HG03378 (cell line): ENCODE measurements at regions not wholly inside any gene's neighbourhood (a gene's known extent, or its start where the extent isn't known, plus 50 kb on each side); places are given as distances from the start of the nearest gene placed in this dataset.
"Not testable (repeated sequence)": the region's sequence is repeated elsewhere in the genome, so short reads cannot be mapped to it uniquely, and the experiment has no call there.

ENCODE experiments used
- ATAC-seq: cut with Tn5 transposase; IDR thresholded peaks from one replicate; pipeline ENCODE4 v1.9.1; 2021; ENCODE audit warnings: mild to moderate bottlenecking, moderate library complexity; ENCODE audit not compliant: unreplicated experiment

- not testable (repeated sequence) for ATAC-seq
Observed at GRCh38 chr5:34261020-34261419, 218.0 kb upstream of the C1QTNF3 start.

DNA sequence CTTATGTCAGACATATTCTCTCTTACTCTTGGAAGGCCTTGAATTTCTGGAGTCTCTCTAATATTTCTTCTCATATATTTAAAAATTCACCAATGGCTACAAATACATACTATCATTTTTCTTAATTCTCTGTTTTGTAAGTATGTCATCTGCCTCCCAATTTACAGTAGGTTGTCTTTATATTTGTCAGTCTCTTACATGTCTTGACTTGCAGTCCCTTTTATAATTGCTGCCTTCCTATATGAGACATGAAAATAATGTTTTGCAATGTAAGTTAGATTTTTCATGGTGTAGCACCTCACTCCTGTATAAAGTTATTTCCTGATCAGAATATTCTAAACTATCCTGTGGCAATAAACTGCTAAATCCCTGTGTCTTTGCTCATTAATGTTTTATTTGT, 223.1 kb upstream of the C1QTNF3 start:
- ATAC-seq = not testable (repeated sequence)

DNA sequence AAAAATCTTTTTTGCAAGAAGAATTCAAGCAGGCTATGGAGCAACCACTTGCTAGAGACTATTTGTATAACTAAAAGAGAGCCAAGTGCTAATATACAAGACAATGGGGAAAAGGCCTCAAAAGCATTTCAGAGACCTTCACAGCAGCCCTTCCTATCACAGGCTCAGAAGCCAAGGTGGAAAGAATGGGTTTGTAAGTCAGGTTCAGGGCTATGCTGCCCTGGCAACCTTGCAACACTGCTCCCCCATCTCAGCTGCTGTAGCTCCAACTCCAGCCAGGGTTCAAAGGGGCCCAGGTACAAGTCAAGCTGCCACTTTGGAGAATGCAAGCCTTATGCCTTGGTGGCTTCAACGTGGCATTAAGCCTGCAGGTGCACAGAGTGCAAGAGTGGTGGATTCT, 253.7 kb upstream of the C1QTNF3 start:
- ATAC-seq = not testable (repeated sequence)

- not testable (repeated sequence) for ATAC-seq
Observed at GRCh38 chr5:34329201-34329600, 286.2 kb upstream of the C1QTNF3 start.

DNA sequence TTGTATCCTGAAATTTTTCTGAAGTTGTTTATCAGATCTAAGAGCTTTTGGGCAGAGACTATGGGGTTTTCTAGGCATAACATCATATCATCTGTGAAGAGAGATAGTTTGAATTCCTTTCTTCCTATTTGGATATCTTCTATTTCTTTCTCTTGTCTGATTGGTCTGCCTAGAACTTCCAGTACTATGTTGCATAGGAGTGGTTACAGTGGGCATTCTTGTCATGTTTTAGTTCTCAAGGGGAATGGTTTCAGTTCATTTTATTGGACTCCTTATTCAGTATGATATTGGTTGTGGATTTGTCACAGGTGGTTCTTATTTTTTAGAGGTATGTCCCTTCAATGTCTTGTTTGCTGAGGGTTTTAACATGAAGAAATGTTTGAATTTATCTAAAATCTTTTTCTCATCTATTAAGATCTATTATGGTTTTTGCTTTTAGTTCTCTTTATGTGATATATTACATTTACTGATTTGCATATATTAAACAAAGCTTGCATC, 286.6 kb upstream of the C1QTNF3 start:
- ATAC-seq = not testable (repeated sequence)

DNA sequence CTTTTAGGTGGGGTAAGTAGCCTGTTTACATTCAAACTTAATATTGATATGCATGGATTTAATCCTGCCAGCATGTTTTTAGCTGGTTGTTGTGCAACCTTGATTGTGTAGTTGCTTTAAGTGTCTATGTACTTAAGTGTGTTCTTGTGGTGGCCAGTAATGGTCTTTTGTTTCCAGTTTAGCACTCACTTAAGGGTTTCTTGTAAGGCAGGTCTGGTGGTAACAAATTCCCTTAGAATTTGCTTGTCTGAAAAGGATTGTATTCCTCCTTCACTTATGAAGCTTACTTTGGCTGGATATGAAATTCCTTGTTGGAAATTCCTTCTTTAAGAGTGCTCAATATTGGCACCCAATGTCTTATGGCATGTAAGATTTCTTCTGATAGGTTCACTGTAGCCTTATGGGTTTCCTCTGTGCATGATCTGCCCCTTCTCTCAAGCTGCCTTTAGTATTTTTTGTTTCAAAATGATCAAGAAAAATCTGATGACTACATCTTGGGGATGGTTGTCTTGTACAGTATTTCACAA, 289.0 kb upstream of the C1QTNF3 start:
- ATAC-seq = not testable (repeated sequence)

- ATAC-seq = not testable (repeated sequence)
Observed at GRCh38 chr5:34339408-34340001, 296.5 kb upstream of the C1QTNF3 start.

DNA sequence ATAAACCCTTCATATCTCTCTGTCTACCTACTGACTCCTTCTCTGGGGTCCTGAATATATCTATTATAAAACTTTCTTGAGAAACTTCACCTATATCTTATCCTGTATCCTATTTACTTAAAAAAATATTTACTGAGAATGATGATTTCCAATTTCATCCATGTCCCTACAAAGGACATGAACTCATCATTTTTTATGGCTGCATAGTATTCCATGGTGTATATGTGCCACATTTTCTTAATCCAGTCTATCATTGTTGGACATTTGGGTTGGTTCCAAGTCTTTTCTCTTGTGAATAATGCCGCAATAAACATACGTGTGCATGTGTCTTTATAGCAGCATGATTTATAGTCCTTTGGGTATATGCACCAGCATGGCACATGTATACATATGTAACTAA, 301.7 kb upstream of the RAI14 start:
- not testable (repeated sequence) for ATAC-seq

GRCh38 chr5:34371417-34371816, 284.7 kb upstream of the RAI14 start:
- not testable (repeated sequence) for ATAC-seq

DNA sequence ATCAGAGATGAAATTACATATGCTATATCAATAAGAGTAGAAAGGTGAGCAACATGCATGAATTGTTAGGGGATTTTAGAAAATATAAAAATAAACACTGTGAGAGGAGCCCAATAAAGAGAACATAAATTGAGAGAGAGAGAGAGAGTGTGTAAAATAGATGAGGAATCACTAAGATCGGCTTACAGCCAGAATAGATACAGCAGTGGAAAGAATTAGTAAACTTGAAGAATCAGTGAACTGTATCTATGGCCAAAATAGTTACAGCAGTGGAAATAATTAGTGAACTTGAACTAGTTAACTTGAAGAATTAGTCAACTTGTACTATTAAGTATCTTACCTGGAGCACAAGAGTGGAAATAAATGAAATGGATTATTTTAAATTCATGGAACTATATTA, 284.3 kb upstream of the RAI14 start:
- ATAC-seq = not testable (repeated sequence)

GRCh38 chr5:34372739-34373138, 283.4 kb upstream of the RAI14 start:
- not testable (repeated sequence) for ATAC-seq

- not testable (repeated sequence) for ATAC-seq
Observed at GRCh38 chr5:34377651-34378050, 278.5 kb upstream of the RAI14 start.

DNA sequence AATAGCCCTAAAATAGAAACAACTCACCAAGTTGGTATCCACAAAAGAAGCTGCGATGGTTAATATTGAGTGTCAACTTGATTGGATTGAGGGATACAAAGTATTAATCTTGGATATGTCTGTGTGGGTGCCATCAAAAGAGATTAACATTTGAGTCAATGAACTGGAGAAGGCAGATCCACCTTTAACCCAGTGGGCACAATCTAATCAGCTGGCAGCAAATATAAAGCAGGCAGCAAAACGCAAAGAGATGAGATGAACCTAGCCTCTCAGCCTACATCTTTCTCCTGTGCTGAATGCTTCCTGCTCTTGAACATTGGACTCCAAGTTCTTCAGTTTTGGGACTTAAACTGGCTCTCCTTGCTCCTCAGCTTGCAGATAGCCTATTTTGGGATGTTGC, 277.6 kb upstream of the RAI14 start:
- not testable (repeated sequence) for ATAC-seq

GRCh38 chr5:34388754-34389153, 267.4 kb upstream of the RAI14 start:
- ATAC-seq = not testable (repeated sequence)

GRCh38 chr5:34409373-34409772, 246.8 kb upstream of the RAI14 start:
- no peak for ATAC-seq

GRCh38 chr5:34410411-34411139, 245.6 kb upstream of the RAI14 start:
- ATAC-seq = no peak

DNA sequence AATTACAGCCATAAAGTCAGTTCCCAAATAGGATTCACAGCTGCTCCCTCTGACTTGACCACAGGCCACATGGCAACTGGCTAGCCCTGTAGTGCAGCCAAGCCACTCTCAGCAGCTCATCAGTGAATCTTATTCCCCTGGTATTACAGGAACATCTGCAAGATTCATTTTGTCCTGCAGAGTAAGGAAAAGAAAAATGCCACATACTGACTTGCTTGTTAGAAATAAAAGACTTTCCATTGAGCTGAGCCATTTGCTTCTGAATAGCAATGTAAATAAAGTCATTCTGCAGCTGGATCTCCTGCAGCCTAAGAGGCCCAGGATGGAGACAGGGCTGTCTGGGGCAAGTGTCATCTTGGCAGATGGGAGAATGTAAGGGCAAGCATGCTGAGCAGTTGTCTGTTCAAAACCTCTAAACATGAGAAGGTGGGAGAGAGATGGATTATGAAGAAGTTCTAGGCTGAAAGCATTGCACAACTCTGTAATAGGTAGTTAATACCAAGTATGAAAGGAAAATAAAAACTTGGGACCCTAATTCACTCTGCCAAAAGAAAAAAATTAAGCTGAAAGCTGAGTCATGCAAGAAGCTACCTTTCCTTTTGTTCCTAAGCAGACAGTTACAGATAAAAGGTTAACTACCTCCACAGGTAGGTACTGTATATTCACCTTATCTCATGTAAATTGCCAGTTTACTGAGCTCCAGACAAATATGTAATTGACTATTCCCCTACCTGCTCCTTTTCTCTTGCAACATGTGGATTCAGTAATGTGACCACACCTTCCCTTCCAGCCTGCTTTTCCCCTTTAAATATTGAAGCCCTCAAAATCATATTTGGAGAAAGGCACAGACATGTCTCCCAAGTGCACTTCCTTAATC, 244.4 kb upstream of the RAI14 start:
- no peak for ATAC-seq

DNA sequence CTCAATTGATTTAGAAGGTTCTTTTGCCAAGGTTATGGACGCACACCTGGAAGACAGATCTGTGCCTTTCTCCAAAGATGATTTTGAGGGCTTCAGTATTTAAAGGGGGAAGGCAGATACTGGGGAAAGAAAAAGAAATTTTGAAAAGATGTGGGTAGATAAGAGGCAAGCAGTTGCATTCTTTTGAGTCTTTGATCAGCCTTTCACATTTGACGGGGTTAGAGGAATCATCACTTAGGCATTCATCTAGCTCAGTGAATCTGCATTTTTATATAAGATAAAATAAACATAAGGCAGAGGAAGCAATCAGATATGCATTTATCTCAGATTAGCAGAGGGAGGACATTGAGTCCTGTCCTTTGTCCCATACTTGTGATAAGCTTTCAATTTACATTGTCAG, 243.4 kb upstream of the RAI14 start:
- ATAC-seq = no peak

GRCh38 chr5:34415559-34416198, 240.4 kb upstream of the RAI14 start:
- ATAC-seq = peak; percentile 100

- no peak for ATAC-seq
Observed at GRCh38 chr5:34416501-34417008, 239.6 kb upstream of the RAI14 start.
